Hematopoietic multipotent progenitor cell treated with erythropoietin and hydrocortisone succinate and interleukin-3 and kit ligand, for 15 days (in vitro differentiated cells): ENCODE measurements at regions not wholly inside any gene's neighbourhood (a gene's known extent, or its start where the extent isn't known, plus 50 kb on each side); places are given as distances from the start of the nearest gene placed in this dataset.
"Not testable (repeated sequence)": the region's sequence is repeated elsewhere in the genome, so short reads cannot be mapped to it uniquely, and the experiment has no call there.

ENCODE experiments used
- DNase-seq: peaks from one replicate; pipeline ENCODE4 v3.0.0-alpha.2; 2015; ENCODE audit warnings: low spot score

DNA sequence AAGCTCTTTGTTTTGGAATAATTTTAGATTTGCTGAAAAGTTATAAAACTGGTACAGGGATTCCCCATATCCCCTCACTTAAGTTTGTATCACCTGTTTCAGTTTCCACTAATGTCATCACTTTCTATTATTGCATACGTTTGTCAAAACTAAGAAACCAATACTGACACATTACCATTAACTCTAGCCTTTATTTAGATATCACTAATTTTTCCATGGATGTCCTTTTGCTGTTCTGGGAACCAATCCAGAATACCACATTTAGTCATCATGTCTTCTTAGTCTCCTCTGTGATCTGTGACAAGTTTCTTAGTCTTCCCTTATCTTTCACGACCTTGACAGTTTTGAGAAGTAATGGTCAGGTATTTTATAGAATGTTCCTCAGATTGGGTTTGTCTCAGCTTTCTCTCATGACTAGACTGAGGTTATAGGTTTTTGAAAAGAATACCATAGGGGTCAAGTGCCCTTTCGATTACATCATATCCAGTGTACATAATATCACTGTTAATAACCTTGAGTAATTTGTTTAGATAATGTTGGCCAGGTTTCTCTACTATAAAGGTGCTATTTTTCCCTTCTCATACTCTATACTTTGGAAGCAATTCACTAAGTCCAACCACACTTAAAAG is 51.9 kb upstream of the NMUR2 start:
- no peak for DNase-seq

DNA sequence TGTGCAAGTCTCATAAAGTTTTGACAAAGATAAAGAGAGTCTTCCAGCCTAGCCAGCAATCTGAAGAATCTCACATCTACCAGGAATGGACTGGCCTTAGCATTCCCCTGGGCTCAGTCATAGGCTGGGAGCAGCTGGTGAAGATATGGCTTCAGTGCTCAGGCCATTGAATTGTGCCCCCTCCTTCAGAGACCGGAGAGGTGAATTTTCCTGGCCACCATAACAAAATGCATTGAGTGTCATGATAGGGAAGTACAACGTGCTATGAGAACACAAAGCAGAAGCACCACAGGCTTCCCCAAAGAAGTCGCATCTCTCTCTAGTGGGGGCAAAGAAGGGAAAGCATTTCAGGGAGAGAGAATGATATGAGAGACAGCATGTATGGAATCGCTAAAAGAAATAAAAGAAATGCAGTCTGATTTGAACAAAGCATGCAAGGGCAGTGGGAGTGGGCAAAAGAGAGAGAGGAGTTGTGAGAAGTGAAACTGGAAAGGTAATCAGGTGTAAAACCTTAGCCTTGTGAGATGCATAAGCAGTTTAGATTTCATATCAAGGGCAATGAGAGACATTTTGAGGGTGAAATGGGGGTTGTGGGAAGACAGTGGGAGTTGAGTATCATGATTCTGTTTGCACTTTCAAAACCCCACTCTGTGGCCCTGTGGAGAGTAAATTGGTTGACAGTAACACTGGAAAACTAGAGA is 57.1 kb upstream of the NMUR2 start:
- no peak for DNase-seq

DNA sequence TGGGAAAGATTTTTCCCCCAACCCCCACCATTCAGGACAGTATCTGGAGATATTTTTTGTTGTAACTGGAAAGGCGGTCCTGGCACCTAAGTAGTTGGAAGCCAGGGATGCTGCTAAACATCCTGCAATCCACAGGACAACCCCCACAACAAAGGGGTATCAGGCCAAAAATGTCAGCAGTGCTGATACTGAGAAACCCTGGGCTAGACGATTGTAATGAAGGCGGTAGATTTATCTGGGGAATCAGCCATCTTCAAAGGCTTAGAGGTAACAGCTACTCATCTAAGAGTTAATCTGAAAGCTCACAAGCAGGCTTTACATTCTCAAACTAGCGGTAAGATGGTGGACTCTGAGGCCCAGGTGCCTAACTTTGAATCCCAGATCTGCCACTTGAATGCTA is 59.0 kb upstream of the NMUR2 start:
- no peak for DNase-seq

DNA sequence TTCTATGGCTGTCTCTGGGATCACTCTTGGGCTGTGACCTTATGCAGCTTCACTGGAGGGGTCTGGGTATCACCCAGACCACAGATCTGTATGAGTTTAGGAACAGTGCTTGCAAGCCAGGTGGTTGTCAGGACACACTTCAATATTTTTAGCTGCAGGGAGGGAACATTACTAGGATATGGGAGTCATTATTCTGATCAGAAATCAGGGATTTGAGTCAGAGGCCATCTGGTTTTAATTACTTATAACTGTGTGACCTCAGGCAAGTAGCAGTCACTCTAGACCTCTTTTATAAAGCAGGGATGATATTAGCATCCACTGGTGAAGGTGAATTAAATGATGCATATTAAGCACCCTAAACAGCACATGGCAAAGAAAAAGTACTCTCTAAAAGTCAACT is 60.1 kb upstream of the NMUR2 start:
- DNase-seq, result no peak

DNA sequence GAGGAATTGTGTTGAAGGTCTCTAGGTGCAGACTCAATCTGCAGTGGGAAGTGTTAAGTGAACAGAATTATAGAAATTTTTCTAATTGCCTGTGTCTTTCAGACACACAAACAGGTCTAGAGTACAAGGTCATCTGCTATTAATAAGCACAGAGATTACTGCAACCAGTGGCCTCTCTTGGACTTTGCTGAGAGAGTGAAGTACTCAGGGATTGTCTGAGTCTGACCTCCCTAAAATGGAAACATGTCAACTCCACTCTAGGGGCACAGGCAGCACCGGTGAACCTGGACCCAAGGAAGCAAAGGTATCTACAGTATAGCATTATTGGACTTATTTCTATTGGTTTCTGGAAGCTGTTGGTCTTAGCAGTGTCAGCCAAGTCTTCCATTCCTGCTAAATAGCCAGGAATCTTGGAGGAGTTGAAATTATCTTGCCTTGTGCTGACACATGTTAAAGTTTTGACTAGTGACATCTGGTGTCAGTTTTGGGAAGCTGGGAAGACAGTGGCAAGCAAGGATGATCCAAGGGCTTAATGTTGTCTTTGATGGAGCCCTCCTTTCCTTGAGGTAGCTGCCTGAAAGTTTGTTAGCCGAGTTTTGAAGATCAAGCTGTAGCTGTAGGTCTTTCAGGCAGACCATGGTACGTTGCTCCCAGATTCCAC is 61.1 kb upstream of the NMUR2 start:
- no peak for DNase-seq

DNA sequence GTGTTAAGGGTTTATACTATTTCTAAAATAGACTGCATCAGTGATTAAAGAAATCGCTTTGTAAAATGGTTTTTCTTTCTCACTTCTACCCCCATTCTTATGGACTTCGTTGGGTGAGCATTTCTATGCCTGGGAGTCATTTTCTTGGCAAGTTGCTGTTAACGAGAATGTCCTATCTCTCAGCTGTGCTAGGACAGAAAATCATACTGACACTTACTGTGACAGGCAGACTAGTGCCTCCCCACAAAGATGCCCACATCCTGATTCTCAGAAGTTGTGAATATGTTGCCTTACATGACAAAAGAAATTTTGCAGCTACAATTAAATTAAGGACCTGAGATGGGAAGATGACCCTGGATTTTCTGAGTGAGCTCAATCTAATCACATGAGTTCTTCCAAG is 65.1 kb upstream of the NMUR2 start:
- no peak for DNase-seq

- no peak for DNase-seq
Measured at GRCh38 chr5:152472083-152472482, 67.0 kb upstream of the NMUR2 start.

GRCh38 chr5:152474961-152475360 is 69.9 kb upstream of the NMUR2 start:
- no peak for DNase-seq

GRCh38 chr5:152477536-152477935 is 72.5 kb upstream of the NMUR2 start:
- DNase-seq, result no peak

DNA sequence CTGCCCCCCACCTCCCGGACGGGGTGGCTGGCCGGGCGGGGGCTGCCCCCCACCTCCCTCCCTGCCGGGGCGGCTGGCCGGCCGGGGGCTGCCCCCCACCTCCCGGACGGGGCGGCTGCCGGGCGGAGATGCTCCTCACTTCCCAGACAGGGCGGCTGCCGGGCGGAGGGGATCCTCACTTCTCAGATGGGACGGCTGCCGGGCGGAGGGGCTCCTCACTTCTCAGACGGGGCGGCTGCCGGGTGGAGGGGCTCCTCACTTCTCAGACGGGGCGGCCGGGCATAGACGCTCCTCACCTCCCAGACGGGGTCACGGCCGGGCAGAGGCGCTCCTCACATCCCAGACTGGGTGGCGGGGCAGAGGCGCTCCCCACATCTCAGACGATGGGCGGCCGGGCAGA is 74.8 kb upstream of the NMUR2 start:
- not testable (repeated sequence) for DNase-seq

DNA sequence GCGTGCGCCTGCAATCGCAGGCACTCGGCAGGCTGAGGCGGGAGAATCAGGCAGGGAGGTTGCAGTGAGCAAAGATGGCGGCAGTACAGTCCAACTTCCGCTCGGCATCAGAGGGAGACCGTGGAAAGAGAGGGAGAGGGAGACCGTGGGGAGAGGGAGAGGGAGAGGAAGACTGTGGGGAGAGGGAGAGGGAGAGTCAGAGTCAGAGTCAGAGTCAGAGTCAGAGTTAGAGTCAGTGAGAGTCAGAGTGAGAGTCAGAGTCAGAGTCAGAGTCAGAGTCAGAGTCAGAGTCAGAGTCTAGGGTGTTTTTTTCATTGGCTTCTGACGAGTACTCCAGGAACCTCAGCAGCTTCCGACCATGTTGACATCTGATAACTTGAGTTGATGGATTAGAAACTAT is 75.6 kb upstream of the NMUR2 start:
- DNase-seq, result not testable (repeated sequence)

DNA sequence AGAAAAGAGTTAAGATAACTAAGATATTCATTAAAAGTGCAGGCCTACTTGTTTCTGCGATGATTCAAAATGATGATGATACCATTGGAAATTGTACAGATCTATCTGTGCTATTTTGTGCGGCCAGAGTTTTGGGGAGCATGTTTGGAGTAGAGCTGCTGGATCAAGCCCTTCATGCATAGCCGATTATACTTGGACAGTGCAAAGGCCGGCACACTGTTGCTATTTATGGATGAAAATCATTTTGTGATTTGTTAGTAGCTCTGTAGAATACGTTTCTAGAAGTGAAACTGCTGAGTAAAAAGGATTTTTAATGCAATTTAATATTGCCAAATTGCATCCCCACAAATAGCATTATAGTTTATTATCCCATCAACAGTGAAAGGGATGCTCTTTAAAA is 82.1 kb upstream of the NMUR2 start:
- DNase-seq, result no peak

- no peak for DNase-seq
Measured at GRCh38 chr5:152488869-152489268, 83.8 kb upstream of the NMUR2 start.

GRCh38 chr5:152499814-152500535 is 94.9 kb upstream of the NMUR2 start:
- DNase-seq, result no peak

DNA sequence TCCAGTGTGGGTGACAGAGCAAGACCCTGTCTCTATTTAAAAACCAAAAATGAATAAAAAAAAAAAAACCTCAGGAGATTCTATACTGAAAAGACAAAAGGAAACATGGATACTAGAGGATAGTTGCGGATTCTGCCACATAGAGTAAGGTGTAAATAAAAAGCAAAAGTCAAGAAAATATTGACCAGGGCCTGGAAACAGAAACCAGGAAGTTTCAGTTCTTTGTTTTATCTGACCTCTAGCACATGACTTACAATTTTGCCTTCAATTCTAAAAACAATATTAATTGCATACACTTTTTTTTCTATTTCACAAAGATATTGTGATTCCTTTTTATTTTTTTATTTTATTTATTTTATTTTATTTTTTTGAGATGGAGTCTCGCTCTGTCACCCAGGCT is 96.2 kb upstream of the NMUR2 start:
- DNase-seq, result no peak

DNA sequence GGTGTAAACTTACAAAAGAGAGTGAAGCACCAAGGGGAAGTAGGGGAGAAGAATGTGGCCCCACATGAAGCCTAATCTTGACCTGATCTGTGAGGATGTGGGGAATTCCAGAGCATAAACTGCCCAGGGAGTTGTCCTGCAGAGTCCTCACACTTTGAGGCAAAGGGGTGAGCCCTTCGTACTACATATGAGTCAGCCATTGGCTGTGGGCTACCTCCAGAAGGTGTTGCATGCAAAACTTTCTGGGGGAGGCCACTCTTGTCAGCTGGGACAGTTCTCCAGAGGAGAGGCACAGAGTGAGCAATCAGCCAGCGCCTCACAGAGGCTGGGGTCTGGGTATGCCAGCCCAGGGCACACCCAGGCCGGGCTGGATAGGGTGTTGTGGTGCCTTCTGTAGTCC is 98.1 kb upstream of the NMUR2 start:
- DNase-seq, result no peak

DNA sequence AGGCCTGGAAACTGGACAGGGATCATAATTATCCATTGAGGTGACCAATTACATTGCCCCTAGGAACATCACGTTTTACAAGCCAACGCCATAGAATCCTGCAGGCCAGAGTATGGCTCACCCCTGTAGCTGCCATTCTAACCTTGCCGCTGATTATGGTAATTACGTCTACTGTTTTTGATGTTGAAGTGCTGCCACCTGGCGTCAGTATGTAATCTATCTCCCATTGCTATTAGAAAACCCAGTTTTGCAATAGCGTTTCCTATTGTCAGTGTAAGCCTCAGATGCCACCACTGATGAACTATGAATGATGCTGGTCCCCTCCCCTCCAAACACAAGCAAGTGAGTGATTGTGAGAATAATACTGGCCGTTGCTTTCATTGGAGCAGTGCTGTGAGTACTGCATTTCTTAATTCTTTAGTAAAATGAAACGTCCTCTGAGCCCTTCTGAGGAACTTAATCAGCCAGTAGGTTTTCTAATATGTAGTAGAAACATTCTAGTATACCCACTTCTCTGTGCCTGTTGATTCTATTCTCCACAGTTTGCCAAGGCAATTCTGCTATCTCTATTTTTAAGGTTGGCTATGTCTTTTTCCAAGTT is 100.5 kb upstream of the NMUR2 start:
- DNase-seq, result peak; percentile 7

DNA sequence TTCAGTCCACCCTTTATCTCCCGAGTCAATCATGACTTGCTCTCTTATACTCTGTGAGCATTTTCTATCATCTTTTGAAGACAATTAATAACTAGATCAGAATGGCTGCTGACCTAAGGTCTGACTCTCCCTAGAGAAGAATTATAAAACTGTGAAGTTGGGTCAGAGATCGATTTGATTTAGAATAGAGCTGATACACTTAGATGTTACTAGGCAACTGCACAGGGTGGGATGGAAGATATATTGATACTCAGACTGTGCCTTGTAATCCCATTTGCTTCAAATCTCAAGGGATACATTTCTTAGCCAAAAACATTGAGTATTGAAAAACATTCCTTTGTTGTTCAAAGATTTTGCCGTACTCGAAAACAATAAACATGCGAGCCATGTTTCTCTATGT is 106.0 kb upstream of the NMUR2 start:
- DNase-seq, result no peak

DNA sequence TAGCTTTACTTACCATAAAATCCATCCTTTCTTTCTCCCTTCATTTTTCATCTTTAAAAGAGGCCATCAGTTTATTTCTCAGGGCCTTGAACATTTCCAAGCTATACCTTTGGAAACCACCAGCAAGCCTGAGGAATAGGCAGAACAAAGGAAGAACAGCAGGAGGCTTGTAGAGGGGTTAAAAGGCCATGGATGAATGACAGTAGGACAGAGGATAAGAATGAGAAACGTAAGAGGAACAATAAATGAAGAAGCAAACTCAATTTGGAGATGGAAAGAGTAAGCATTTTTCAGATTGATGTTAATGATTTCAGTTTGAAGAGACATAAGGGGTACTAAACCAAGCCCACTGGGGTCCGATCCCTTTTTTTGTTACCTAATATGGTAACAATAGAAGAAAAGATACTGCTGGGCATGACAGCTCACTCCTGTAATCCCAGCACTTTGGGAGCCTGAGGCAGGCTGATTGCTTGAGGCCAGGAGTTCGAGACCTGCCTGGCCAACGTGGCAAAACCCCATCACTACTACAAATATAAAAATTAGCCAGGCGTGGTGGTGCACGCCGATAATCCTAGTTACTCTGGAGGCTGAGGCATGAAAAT is 106.6 kb upstream of the NMUR2 start:
- no peak for DNase-seq

GRCh38 chr5:152514827-152515397 is 109.8 kb upstream of the NMUR2 start:
- DNase-seq, result no peak

GRCh38 chr5:152523964-152524363 is 118.9 kb upstream of the NMUR2 start:
- DNase-seq, result no peak
